GM12892 (cell line): ENCODE measurements at regions not wholly inside any gene's neighbourhood (a gene's known extent, or its start where the extent isn't known, plus 50 kb on each side); places are given as distances from the start of the nearest gene placed in this dataset.
"Not testable (repeated sequence)": the region's sequence is repeated elsewhere in the genome, so short reads cannot be mapped to it uniquely, and the experiment has no call there.

Source experiments
- DNase-seq: peaks from one replicate; pipeline ENCODE4 v3.0.0; 2011; ENCODE audit not compliant: insufficient read length
- FAIRE-seq: peaks from 2 replicates; lab custom pipeline; 2011; peaks lifted over from hg19 to GRCh38; lab: Jason Lieb, UNC
- POLR2A ChIP-seq: IDR thresholded peaks from 2 replicates; pipeline ENCODE4 v1.6.1; 2011; ENCODE audit warnings: low read depth, low read length, control low read depth
- POLR2AphosphoS5 ChIP-seq: IDR thresholded peaks from 2 replicates; pipeline ENCODE4 v1.6.1; 2011; ENCODE audit warnings: low read depth, low read length, control low read depth
- TAF1 ChIP-seq: IDR thresholded peaks from 2 replicates; pipeline ENCODE4 v1.6.1; 2011; ENCODE audit warnings: low read depth, mild to moderate bottlenecking, control low read depth, low read length, borderline replicate concordance

- DNase-seq (no peak), FAIRE-seq (no peak)
- TF ChIP-seq TAF1 = no peak
- TF ChIP-seq POLR2AphosphoS5 = no peak
- no peak for TF ChIP-seq POLR2A
Observed at GRCh38 chr19:28454083-28454482, 758.9 kb downstream of the UQCRFS1 start.

- no peak for FAIRE-seq
- TF ChIP-seq POLR2AphosphoS5 = no peak
- TF ChIP-seq POLR2A = no peak
- TF ChIP-seq TAF1 = no peak
- DNase-seq = no peak
Observed at GRCh38 chr19:28453420-28453819, 759.5 kb downstream of the UQCRFS1 start.

DNA sequence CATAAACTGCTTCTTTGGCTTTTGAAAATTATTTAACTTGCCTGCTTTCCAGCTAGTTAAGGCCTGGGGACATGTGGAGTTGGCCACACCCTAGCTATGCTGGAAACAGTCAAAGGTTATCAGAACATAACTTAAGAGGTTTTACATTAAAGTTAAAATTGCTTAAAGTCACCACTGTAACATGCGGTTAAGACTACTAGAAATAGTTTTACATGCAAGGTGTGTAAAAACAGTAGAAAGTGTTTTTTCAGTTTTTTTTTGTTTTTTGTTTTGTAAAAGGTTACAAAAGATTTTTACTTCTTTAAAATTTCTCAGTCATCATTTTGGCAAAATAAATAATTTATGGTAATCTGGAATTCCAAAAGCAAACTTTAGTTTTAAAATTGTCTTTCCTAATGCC, 763.1 kb downstream of the UQCRFS1 start:
- DNase-seq (no peak), FAIRE-seq (no peak)
- TF ChIP-seq POLR2A = no peak
- no peak for TF ChIP-seq POLR2AphosphoS5
- TF ChIP-seq TAF1 = no peak

DNA sequence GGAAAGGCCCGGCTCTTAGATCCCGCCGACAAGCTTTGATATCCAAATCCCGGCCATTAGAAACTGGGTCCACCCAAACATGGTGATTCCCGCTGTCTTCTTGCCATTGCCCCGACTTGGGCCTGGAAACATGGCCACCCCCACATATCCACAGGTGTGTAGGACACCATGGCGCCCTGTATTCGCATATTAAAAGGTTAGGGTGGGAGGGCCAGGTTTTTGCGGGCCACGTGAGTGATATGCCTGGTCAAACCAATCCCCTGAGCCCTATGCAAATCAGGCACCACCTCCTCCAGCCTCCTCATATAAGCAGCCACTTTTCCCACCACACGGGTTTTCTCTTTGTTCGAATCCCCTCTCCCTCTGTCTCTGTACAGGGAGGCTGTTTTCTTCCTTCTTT, 766.4 kb downstream of the UQCRFS1 start:
- FAIRE-seq (no peak), DNase-seq (no peak)
- TF ChIP-seq POLR2AphosphoS5 (no peak), TAF1 (no peak)

DNA sequence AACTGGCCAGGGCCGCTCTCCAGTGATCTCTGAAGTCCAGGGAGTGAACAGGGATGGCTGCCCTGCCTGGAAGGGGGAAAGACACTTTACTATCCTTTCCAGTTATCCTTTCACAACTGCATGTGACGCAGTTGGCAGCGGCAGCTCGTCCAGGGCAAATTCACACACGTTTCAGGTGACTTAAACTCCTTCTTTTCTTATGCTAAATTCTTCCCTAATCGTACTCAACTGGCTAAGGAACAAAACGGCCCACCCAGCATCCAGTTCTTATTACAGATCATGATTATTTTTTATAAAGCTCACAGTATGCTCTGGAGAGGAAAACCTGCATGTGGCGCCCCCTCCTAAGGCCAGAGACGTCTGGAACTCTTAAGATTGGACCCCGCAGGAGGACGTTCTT, 767.1 kb downstream of the UQCRFS1 start:
- TF ChIP-seq TAF1 = no peak
- no peak for TF ChIP-seq POLR2A
- TF ChIP-seq POLR2AphosphoS5 = no peak
- DNase-seq (no peak), FAIRE-seq (no peak)

DNA sequence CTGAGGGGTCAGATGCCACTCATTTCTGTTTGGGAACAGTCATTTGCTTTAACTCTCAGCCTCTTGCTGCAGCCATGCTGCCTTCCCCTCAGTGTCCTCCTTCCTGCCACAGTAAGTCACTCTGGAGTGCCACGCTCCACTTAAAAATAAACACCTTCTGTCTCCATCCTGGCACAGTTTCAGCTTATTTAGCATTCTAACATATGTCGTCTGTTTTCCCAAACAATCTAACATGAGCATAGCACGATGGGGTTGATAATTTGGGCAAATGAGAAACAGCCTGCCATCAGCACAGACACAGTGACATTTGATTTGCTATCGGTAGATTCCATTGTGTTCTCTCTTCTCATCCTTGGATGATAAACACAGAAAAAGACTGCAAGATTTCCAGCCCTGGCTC, 768.6 kb downstream of the UQCRFS1 start:
- no peak for TF ChIP-seq TAF1
- TF ChIP-seq POLR2A = no peak
- no peak for TF ChIP-seq POLR2AphosphoS5
- FAIRE-seq (no peak), DNase-seq (no peak)

DNA sequence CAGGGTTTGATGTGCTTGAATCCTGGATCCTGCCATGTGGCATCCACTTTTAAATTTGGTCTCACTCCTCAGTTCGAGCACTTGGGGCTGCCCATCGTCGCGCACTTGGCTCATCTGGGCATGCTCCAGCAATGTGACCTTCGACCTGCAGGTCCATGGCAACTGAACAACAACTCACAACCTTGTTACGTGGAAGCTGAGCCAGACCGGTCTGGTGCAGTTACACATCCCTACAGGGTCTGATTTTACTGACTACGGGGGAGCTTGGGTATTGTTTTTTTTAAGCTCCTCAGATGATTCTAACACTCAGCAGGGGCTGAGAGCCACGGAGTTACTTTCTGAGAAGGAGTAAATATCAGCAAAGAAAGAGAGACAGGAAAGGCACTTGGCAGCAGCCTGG, 769.6 kb downstream of the UQCRFS1 start:
- FAIRE-seq (no peak), DNase-seq (no peak)
- TF ChIP-seq TAF1 (no peak), POLR2A (no peak), POLR2AphosphoS5 (no peak)

- FAIRE-seq = no peak
- DNase-seq = no peak
- TF ChIP-seq POLR2AphosphoS5 (no peak), POLR2A (no peak), TAF1 (no peak)
Observed at GRCh38 chr19:28437390-28438346, 775.3 kb downstream of the UQCRFS1 start.

DNA sequence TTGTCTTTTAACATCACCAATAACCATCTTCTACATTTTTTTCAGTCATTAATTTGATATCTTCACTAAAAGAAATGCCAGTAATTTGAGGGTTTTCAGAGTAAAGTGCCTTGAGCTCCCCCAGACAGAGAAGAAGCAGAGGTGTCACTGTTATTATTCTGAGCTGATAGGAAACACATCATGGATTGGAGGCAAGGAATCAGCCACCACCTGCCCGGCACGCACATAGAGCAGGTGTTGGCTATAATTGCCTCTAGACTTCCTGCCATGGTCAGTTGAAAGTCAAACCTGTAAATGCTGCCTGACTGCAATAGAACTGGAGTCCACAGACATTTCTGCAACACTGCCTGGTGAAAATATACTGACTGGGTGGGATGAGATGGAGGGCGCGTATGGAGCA, 776.6 kb downstream of the UQCRFS1 start:
- FAIRE-seq = no peak
- no peak for TF ChIP-seq POLR2A
- TF ChIP-seq POLR2AphosphoS5 = no peak
- TF ChIP-seq TAF1 = no peak
- DNase-seq = no peak

DNA sequence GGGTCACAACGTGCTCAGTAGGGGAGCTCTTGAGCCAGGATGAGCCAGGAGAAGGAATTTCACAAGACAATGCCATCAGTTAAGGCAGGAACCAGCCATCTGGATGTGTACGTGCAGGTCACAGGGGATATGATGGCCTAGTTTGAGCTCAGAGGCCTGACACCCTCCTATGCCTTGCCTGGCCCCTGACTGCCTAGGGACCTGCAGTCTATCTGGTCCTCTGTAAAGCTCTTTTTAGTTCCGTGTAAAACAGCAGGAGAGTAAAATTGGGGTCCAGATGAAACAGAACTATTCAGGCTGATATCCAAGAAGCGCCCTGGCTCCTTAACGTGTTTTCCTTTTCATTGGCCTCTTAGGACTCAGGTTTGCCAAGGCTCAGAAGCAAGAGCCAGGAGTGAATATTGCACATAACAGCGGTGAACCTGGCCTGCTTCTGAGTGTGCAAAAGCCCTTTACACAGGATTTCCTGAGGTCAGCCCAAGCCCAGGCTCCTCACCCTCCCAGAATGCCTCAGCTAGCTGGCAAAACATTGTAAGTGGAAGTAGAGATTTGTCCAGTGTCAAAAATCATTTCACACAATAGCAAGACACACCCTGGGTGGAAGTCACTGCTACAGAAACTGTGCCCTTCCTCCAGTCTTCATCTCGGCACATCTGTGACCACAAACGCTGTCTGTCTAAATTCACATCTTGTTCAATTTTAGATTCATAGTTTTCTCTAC, 777.2 kb downstream of the UQCRFS1 start:
- no peak for FAIRE-seq
- no peak for TF ChIP-seq POLR2A
- no peak for TF ChIP-seq TAF1
- TF ChIP-seq POLR2AphosphoS5 = no peak
- DNase-seq = no peak

DNA sequence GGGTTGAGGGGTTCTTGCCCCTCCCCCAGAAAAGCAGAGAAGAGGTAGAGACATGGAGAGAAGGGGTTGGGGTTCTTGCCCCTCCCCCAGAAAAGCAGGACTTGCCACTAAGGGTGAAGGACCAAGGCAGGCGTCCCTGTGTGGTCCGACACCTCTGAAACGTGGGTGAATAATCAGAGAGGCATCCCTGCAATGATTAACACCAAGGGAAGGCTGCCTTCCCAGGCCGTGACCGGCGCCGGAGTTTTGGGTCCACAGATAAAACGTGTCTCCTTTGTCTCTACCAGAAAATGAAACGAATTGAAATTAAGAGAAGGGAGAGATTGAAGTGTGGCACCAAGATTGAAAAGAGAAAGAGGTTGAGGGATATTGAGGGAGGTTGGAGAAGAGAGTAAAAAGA, 778.2 kb downstream of the UQCRFS1 start:
- not testable (repeated sequence) for DNase-seq

DNA sequence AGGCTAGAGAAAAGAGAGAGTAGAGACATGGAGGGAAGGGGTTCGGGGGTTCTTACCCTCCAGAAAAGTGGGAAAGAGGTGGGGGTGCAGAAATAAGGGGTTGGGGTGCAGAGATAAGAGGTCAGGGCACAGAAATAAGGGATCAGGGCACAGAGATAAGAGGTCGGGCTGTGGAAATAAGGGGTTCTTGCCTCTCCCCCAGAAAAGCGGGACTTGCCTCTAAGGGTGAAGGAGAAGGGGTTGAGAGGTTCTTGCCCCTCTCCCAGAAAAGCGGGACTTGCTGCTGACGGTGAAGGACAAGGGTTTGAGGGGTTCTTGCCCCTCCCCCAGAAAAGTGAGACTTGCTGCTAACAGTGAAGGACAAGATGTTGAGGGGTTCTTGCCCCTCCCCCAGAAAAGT, 778.6 kb downstream of the UQCRFS1 start:
- DNase-seq, FAIRE-seq: not testable (repeated sequence)

More for the DNA sequence above, 778.2 kb downstream of the UQCRFS1 start:
- FAIRE-seq = not testable (repeated sequence)

DNA sequence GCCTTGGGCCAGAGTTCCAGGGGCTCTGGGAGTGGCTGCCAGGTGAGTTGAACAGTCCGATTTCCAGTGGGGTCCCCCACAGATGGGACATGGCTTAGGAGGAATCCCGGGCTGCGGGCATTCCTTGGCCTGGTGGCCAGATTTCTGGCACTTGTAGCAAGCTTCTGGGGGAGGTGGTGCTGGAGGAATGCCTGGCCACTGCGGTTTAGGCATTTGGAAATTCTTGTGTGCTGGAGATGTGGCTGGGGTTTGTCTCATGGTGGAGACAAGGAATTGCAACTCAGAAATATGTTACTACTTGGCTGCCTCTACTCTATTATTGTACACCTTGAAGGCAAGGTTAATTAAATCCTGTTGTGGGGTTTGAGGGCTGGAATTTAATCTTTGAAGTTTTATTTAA, 779.8 kb downstream of the UQCRFS1 start:
- not testable (repeated sequence) for FAIRE-seq, DNase-seq
